Activated naive CD4-positive, alpha-beta T cell treated with anti-CD3 and anti-CD28 coated beads, Interleukin-2, amount 50 U/mL, for 72 hours (primary cell): ENCODE measurements at regions not wholly inside any gene's neighbourhood (a gene's known extent, or its start where the extent isn't known, plus 50 kb on each side); places are given as distances from the start of the nearest gene placed in this dataset.

Experiments used
- ATAC-seq, 2 donors: fragments of 150-1000 bp; cut with Tn5 transposase; 2 replicates each; pipeline ENCODE4 v1.10.0; 2021; ENCODE audit warnings: mild to moderate bottlenecking in 2 of 2, moderate library complexity in 2 of 2
- DNase-seq, 2 donors: peaks; one replicate each; pipeline ENCODE4 v3.0.0; 2021 to 2022; ENCODE audit warnings: low spot score in 2 of 2
- H3K27ac Mint-ChIP-seq, 2 donors: one replicate each; pipeline ENCODE4 v1.8.0; 2022; ENCODE audit warnings: mild to moderate bottlenecking in 2 of 2, mixed read lengths in 2 of 2
- H3K36me3 Mint-ChIP-seq, 2 donors: one replicate each; pipeline ENCODE4 v1.8.0; 2022; ENCODE audit warnings: mixed read lengths in 2 of 2
- H3K9me3 Mint-ChIP-seq, 2 donors: one replicate each; pipeline ENCODE4 v1.8.0; 2022; ENCODE audit warnings: mixed read lengths in 2 of 2

DNA sequence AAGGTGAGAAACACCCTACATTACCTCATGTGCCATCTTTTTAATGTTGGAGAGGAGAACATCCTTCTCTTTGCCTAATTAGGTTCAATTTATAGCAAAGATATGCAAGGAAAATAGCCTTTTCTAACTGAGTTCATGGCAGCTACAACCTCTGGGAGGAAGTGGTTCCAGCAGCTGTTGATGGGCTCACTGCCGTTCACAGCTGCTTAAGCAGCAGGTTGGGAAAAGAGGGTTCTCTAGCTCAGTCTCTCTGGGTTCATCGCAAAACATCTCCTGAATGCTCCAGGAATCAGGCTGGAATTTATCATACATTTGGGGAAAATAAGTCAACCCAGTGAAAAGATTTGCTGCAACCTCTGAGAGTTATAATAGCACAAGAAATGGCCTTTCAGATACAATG lies 115.1 kb downstream of the UNC5CL start:
- H3K27ac Mint-ChIP-seq = no peak overlapping the region
- DNase-seq = no peak
- no peak for ATAC-seq
- H3K9me3 Mint-ChIP-seq = no peaks in the 10 kb centered on the region
- no peaks in the 10 kb centered on the region for H3K36me3 Mint-ChIP-seq

DNA sequence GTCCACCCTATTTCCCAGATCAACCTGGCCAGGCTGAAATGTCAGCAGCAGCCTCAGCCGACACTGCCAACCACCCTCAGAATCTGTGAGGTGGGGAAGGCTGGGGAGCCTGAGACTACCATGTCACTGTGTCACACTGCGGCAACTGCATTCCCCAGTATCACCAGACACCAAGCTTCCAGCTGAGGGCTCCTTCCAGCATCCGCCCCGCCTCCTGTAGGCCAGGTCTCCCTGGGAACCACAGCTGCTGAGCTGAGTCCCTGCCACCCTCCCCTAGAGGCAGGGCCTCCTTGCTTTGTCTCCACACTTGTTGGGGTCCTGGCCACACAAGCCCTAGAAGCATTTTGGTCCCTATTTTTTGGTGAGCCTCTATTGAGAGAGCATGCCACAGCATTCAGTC lies 115.7 kb downstream of the UNC5CL start:
- Mint-ChIP-seq H3K36me3 (no peaks in the 10 kb centered on the region), H3K27ac (no peak overlapping the region), H3K9me3 (no peaks in the 10 kb centered on the region)
- DNase-seq = no peak
- no peak for ATAC-seq

DNA sequence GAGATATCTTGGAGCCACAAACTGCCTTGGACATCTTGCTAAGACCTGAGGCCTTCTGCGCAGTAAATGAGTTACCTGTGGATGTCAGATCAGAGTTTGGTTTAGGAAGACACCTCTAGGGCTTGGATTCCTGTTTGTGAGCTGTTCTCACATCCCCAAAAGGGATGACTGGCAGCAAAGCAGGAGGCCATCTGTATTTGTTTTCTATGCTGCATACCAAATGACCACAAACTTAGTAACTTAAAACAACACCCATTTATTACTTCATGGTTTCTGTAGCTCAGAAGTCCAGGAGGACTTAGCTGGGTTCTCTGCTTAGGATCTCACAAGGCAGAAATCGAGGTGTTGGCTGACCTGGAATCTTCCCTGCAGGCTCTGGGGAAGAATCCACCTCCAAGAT lies 116.7 kb downstream of the UNC5CL start:
- Mint-ChIP-seq H3K9me3 (no peaks in the 10 kb centered on the region), H3K27ac (no peak overlapping the region), H3K36me3 (no peaks in the 10 kb centered on the region)
- DNase-seq (no peak), ATAC-seq (no peak)

DNA sequence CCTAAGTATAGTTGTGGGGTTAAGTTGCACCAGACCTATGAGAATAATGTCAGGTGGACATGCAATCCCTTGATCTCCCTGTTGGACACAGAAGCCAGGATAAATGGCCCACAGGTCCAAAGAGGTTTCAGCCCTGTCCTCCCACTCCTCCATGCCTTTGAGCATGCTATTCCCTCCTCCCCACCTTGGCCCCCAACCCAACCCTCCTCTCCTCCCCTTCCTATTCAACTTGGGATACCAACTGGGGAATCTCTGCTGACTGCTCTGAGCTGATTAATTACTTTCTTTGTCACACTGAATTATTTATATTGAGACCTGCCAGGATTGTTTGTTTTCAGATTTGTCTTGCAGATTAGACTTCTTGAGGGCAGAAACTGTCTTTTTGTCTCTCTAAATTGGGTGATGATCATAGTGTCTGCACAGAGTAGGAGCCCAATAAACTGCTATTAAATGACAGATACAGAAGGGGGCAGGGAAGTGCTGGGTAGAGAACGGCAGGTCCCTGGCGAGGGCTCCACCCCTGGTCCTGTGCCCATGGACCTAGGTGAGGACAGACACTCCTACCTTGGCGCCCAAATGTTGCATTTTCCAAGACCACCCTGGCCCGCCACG lies 120.9 kb downstream of the UNC5CL start:
- no peaks in the 10 kb centered on the region for H3K36me3 Mint-ChIP-seq
- ATAC-seq (no peak), DNase-seq (no peak)
- H3K27ac Mint-ChIP-seq = no peak overlapping the region
- H3K9me3 Mint-ChIP-seq = no peaks in the 10 kb centered on the region

DNA sequence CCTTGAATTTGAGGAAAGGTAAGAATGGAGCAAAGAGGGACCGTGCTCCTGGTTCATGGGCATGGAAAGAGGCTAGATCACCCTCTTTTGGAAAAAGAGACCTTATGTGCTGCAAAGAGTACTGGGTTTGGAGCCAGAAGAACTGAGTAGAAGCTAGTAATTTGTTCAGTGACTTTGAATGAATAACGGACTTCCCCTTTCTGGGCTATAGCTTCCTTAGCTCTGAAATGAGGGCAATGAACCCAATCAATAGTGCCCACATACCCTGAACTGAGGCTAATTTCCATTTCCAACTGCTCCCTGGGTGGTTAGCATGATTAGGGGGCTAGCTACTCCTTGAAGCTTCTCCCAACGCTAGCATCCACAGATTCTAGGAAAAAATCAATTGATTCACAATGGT lies 121.4 kb downstream of the UNC5CL start:
- Mint-ChIP-seq H3K27ac (no peak overlapping the region), H3K9me3 (no peaks in the 10 kb centered on the region), H3K36me3 (no peaks in the 10 kb centered on the region)
- DNase-seq = no peak
- no peak for ATAC-seq

DNA sequence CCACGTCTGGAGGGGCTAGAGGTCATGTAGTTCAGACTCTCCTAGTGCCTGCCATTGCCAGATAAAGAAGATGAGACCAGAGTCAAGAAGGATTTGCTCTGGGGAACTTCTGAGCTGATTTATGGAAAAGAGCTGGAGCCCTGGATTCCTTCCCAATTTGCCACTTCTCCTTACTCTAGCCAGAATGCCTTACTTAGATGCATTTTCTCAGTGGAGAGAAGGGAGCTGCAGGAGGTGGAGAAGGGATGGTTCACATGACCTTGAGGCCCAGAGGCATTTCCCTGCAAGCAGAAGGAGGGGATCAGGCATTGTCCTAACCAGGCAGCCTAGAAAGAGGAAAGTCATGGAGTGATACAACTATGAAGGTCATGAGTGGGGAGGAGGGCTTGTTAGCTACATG lies 122.2 kb downstream of the UNC5CL start:
- ATAC-seq (no peak), DNase-seq (no peak)
- Mint-ChIP-seq H3K9me3 (no peaks in the 10 kb centered on the region), H3K36me3 (no peaks in the 10 kb centered on the region), H3K27ac (no peak overlapping the region)

DNA sequence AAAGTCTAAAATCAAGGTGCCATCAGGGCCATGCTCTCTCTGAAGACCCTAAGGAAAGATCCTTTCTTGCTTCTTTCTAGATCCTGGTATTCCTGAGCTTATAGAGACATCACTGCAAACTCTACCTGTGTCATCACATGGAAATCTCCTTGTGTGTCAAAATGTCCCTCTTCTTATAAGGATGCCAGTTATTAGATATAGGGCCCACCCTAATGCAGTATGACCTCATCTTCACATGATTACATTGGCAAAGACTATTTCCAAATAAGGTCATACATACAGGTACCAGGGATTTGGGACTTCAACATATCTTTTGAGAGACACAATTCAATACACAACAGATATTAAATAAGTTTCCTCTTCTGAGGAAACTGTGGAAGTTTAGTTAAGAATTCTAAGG lies 123.9 kb downstream of the UNC5CL start:
- no peak overlapping the region for H3K27ac Mint-ChIP-seq
- H3K36me3 Mint-ChIP-seq = no peaks in the 10 kb centered on the region
- H3K9me3 Mint-ChIP-seq = no peaks in the 10 kb centered on the region
- no peak for DNase-seq
- no peak for ATAC-seq

DNA sequence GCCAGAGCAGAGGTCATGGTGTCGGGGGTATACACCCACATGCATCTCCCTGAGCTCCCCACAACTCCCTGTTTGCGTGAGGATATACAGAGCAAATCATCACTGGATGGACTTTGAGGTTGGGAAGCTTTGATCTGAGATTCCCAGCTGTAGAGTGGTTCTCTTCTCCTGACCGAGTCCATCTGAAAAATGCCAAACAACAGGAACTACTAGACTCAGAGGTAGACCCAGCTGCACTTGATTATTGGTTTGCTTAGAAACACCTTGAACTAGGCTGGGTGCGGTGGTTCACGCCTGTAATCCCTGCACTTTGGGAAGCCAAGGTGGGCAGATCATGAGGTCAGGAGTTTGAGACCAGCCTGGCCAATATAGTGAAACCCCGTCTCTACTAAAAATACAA lies 125.0 kb downstream of the UNC5CL start:
- H3K27ac Mint-ChIP-seq = no peak overlapping the region

DNA sequence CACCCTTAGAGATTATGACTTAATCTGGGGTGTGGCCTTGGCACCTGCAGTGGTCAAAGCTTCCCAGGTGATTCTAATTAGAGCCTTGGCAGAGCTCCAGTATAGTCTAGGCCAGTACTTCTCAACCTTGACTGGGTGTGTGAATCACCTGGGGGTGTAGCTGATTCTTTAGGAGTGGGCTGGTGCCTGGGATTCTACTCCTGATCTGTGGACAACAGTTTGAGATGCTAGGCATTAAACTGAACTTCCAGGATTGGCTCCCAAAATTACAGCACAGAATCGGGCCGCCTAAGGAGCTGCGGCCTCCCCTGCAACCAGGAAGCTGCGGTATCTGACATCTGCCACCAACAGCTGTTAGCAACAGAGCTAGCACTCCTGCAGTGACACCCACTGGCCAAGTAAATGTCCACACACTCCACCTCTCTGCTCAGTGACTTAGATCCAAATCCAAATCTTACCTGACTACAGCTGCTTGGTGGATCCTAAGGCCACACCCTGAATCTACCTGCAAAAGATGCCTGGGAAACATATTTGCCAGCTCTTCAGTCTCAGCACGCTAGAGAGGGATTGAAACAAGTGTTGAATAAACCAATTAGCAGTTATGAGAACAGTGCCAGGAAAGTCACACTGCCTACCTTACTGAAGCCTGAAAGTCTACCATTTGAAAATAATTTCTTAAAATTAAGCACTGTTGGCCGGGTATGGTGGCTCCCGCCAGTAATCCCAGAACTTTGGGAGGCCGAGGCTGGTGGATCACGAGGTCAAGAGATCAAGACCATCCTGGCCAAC lies 126.7 kb downstream of the UNC5CL start:
- peak; percentile 73 to 79 for ATAC-seq
- DNase-seq = peak in 1 of 2 donors; percentile 26
- H3K36me3 Mint-ChIP-seq = no peaks in the 10 kb centered on the region
- H3K9me3 Mint-ChIP-seq = no peaks in the 10 kb centered on the region
- H3K27ac Mint-ChIP-seq = no peak overlapping the region

More for the DNA sequence above, 125.0 kb downstream of the UNC5CL start:
- DNase-seq (no peak), ATAC-seq (no peak)
- no peaks in the 10 kb centered on the region for H3K36me3 Mint-ChIP-seq
- no peaks in the 10 kb centered on the region for H3K9me3 Mint-ChIP-seq

DNA sequence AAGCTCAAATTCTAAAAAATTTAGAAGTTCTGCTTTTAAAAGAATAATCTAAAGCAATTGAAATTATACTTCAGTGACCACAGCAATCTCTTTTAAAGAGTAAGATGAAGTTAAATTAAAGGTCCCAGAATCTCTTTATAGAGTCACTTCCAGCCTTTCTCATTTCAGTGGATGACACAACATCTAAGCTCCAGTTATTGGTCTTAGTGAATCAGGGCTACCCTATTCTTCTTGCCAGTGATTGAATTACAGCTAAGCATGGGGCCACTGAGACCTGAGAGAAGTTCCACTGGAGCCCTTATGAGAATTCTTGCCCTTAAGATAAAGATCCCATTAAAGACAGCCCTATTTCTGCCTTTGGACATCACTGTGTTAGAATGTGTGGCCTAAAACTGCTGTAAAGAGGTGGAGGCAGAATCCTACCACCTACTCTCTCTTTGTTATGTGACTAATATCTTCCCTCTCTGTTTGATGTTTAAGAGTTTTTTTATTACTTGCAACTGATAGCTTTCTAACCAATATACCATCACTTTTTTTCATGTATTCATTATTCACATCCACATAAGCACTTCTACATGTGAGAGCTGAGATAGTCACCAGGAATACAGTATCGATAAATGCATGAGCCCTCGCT lies 128.6 kb downstream of the UNC5CL start:
- no peaks in the 10 kb centered on the region for H3K36me3 Mint-ChIP-seq
- DNase-seq (peak in 1 of 2 donors; percentile 4), ATAC-seq (peak; percentile 37 to 84)
- no peaks in the 10 kb centered on the region for H3K9me3 Mint-ChIP-seq
- no peak overlapping the region for H3K27ac Mint-ChIP-seq

DNA sequence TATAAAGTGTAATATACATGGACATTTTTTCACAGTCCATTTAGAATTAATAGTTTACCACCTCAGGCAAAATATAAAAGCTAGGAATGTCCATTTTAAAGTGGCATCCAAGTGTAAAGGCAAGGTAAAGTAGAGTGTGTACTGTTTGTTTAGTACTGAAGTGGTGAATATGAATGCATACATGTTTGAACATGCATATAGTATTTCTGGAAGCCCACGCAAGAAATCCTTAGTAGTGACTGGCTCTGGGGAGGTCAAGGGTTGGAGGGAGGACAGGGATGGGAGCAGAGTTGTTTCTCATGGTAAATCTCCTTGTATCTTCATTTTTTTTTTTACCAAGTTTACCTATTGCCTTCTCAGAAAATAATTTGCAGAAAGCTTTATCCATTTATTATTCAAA lies 129.2 kb downstream of the UNC5CL start:
- no peaks in the 10 kb centered on the region for H3K36me3 Mint-ChIP-seq
- ATAC-seq = no peak
- no peak for DNase-seq
- H3K27ac Mint-ChIP-seq = no peak overlapping the region
- H3K9me3 Mint-ChIP-seq = no peaks in the 10 kb centered on the region

DNA sequence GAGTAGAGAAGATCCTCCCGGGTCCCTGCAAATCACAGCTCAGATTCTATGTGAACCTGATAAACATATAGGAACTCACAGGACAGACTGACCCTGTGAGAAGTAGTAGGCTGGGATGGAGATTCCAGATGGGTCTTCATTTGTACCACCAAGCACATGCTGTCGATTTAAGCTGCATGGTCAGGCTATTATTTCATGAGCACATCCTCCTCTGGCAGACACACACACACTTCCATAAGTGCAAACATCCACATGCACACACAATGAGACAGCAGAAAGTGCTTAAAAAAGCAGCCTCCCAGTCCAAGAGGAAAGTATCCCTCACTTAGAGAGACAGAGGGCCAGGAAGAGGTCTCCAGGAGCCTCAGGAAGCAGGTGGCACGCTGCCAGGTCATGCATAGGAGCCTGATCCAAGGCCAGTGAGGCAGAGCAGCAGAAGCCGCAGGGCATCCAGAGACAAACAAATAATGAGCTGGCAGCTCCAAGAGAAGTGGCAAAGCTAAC lies 131.8 kb downstream of the UNC5CL start:
- Mint-ChIP-seq H3K36me3 (no peaks in the 10 kb centered on the region), H3K9me3 (no peaks in the 10 kb centered on the region), H3K27ac (no peak overlapping the region)
- DNase-seq = no peak
- no peak for ATAC-seq

DNA sequence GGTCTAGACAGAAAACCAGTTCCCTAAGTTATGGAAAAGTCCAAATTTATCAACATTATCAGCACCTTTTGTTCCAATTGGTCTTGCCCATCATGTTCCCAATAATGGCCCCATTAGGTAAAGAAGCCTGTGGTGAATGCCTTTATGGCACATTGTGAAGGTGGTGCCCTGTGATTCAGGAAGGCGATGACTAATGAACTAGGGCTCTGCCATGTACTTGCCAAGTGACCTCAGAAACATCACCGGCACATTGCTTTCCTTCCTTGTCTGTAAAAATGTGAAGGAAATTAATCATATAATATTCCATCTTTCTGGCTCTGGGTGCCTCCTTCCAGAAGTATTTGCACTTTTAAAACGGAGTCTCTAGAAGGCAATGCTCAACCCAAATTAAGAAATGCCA lies 132.3 kb downstream of the UNC5CL start:
- H3K36me3 Mint-ChIP-seq = no peaks in the 10 kb centered on the region
- no peaks in the 10 kb centered on the region for H3K9me3 Mint-ChIP-seq
- H3K27ac Mint-ChIP-seq = no peak overlapping the region
- DNase-seq (no peak), ATAC-seq (no peak)

DNA sequence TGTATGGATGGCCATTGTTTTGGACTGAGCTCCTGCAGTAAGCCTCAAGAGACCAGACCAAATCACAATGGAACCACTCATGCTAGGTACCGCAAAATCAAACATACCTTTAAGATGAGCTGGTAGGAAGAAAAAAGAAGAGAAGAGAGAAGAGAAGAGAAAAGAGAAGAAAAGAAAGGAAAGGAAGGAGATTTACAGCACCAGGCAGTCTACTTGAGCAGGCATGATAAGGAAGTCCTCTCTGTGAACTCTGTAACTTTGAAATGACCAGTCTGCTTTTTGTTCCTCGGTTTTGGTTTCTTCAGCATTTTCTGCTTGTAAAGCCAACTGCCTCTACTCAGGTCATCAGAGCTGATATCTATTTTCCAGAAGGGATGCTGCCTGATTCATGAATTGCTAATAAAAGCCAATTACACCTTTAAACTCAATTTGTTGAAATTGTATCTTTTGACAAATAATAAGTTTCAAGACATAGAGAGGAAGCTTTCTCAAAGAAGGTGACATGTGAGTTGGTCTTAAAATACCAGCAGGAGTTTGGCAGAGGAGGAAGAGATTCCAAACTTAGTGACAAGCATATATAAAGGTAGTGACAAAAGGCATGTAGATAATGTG lies 134.3 kb downstream of the UNC5CL start:
- no peak for ATAC-seq
- no peak overlapping the region for H3K27ac Mint-ChIP-seq
- no peaks in the 10 kb centered on the region for H3K36me3 Mint-ChIP-seq
- H3K9me3 Mint-ChIP-seq = no peaks in the 10 kb centered on the region
- no peak for DNase-seq

DNA sequence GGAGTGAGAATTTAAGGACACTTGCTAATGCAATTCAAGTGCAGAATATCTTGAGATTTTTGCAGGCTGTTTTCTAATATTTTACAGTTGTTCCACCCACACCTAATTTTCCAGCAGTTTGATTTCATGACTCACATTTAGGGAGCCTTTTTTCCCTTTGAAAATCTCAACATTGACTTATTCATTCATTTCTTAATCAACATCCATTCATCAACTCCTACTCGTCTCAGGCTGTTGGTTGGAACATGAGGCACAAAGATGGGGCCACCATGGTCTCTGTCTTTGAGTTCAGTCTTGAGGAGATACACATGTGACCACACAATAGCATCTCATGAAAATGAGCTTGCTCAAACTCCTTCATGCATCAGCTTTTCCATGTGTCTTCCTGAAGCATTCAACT lies 135.6 kb downstream of the UNC5CL start:
- ATAC-seq = no peak
- Mint-ChIP-seq H3K27ac (no peak overlapping the region), H3K9me3 (peaks cover 0 to 3% of the 10 kb centered on the region in 2 donors), H3K36me3 (no peaks in the 10 kb centered on the region)
- no peak for DNase-seq

DNA sequence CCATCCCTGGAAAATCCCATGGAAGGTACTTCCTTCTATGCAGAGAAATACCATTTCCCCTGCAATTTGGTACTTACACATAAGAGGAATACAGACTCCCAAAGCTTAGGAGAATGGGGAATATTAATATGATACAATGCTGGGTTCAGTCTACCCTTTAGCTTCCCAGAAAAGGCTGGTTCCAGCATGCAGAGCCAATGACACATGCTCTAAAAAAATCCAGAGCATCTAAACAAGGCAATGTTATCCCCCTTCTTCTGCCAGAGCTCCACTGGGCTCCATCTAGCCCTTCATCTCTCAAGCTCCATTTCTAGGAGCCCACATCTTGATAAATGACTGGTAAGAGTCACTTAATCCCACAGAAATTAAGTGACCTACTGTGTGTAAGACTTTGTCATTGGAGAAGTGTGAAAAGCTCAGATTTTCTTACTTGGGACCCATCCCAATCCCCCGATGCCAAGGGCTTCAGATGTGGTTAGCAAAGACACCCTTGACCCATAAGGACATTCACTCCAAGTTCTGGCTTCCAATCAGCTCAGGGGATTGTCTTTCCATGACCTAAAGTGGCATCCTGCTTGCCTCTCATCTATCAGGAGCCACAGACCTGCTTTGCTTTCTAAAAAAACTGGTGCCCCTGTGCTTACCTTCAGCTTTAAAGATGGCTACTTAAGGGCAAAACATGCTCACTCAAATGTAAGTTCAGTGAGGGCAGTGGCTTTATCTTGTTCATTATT lies 137.5 kb downstream of the UNC5CL start:
- Mint-ChIP-seq H3K9me3 (peaks cover 0 to 6% of the 10 kb centered on the region in 2 donors), H3K27ac (no peak overlapping the region), H3K36me3 (no peaks in the 10 kb centered on the region)
- no peak for DNase-seq
- ATAC-seq = no peak

DNA sequence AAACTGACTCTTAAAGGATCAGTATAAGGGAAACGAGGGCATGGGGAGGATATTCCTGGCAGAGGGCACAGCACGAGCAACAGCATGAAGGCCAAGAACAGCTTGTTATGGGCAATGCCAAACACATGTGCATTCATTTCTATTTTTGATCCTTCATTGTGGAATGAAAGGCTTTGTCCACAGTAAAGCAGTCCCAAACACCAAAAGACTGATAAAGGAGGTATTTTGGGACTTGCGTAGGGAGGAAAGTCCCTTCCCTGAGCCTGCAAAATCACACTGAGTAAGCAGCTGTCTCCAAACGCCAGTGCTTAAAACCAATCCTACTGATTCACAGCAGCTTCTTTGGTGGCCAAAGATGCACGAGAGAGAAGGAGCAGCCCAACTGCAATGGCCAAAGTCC lies 138.2 kb downstream of the UNC5CL start:
- H3K9me3 Mint-ChIP-seq = peaks cover 0 to 6% of the 10 kb centered on the region in 2 donors
- ATAC-seq (no peak), DNase-seq (no peak)
- no peak overlapping the region for H3K27ac Mint-ChIP-seq
- H3K36me3 Mint-ChIP-seq = no peaks in the 10 kb centered on the region
